ENCODE measurements at regions not wholly inside any gene's neighbourhood (a gene's known extent, or its start where the extent isn't known, plus 50 kb on each side); places are given as distances from the start of the nearest gene placed in this dataset.
"Not testable (repeated sequence)": the region's sequence is repeated elsewhere in the genome, so short reads cannot be mapped to it uniquely, and the experiment has no call there.

GRCh38 chr1:219415915-219416314 lies 197.0 kb downstream of the ZC3H11B start:
- TF ChIP-seq CTCF (IDR thresholded peaks at IDR 0.05; ENCODE audit: low read depth, low read length, missing control alignments), result no peak
- DNase-seq (ENCODE audit: extremely low read depth, low read depth), result no peak
- H3K4me3 ChIP-seq (replicated peaks; ENCODE audit: low read depth, low read length), result no peak overlapping the region

DNA sequence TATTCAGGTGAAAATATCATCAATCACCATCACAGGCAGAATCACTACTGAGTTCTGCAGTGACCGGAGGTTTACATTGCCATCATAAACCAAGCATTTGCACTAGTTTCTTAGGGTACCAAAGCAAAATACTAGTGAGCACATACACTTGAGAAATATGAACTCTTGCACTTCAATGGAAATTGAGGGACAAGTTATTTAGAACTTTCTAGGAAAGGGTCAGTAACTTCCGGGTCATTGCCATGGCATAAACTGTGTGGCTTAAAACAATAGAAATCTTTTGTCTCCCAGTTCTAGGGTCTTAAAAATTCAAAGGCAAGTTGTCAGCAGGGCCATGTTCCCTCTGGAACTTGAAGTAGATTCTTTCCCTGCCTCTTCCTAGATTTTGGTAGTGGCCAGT lies 197.5 kb downstream of the ZC3H11B start:
- H3K4me3 ChIP-seq (replicated peaks; ENCODE audit: low read depth, low read length), result no peak overlapping the region
- no peak for DNase-seq (ENCODE audit: extremely low read depth, low read depth)
- TF ChIP-seq CTCF (IDR thresholded peaks at IDR 0.05; ENCODE audit: low read depth, low read length, missing control alignments), result no peak

DNA sequence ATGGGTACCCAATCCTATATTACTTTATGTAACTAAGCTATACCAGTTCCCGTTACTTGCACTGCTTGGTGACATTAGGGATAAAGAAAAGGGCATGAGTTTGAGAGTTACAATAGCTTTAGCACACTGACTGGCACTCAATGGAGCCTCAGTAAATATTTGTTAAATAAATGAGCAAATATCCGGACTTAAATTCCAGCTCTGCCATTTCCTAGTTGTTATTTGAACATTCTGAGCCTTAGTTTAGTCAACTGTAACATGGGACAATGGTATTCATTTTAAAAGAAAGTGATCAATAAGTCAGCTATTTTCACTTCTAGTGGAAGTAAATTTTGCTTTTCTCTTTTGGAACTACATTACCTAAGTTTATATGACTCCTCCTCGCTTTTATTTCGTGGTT lies 198.7 kb downstream of the ZC3H11B start:
- TF ChIP-seq CTCF (IDR thresholded peaks at IDR 0.05; ENCODE audit: low read depth, low read length, missing control alignments), result no peak
- no peak for DNase-seq (ENCODE audit: extremely low read depth, low read depth)
- H3K4me3 ChIP-seq (replicated peaks; ENCODE audit: low read depth, low read length), result no peak overlapping the region

GRCh38 chr1:219413536-219413935 lies 199.4 kb downstream of the ZC3H11B start:
- no peak for DNase-seq (ENCODE audit: extremely low read depth, low read depth)
- TF ChIP-seq CTCF (IDR thresholded peaks at IDR 0.05; ENCODE audit: low read depth, low read length, missing control alignments), result no peak

DNA sequence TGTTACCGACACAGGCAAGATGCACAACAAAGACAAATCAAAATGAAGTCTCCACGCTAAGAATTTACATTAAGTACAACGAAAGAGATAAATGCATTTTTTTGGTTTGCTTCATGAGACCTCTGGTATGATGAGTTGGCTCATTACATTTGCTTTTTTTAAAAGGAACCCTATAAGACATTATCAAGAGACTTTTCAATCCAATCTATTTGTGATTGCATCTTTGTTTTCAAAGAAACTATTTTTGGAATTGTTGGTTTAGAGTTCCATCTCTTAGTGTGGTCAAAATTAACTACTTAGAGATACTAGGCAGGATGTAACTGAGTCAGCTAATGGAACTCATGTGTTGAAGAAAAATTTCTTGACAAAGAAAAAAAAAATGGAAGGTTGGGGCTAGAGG lies 200.1 kb downstream of the ZC3H11B start:
- peak; percentile 45 for DNase-seq (ENCODE audit: extremely low read depth, low read depth)
- no peak overlapping the region for H3K4me3 ChIP-seq (replicated peaks; ENCODE audit: low read depth, low read length)
- no peak for TF ChIP-seq CTCF (IDR thresholded peaks at IDR 0.05; ENCODE audit: low read depth, low read length, missing control alignments)

More at GRCh38 chr1:219413536-219413935, 199.4 kb downstream of the ZC3H11B start:
- no peak overlapping the region for H3K4me3 ChIP-seq (replicated peaks; ENCODE audit: low read depth, low read length)

- H3K4me3 ChIP-seq (replicated peaks; ENCODE audit: low read depth, low read length); DNase-seq (ENCODE audit: extremely low read depth, low read depth): not testable (repeated sequence)
Measured at GRCh38 chr1:219410721-219411120, 202.2 kb downstream of the ZC3H11B start.

- no peak for TF ChIP-seq CTCF (IDR thresholded peaks at IDR 0.05; ENCODE audit: low read depth, low read length, missing control alignments)
- no peak for DNase-seq (ENCODE audit: extremely low read depth, low read depth)
- no peak overlapping the region for H3K4me3 ChIP-seq (replicated peaks; ENCODE audit: low read depth, low read length)
Measured at GRCh38 chr1:219405531-219406331, 207.2 kb downstream of the ZC3H11B start.
